ENCODE measurements at regions not wholly inside any gene's neighbourhood (a gene's known extent, or its start where the extent isn't known, plus 50 kb on each side); places are given as distances from the start of the nearest gene placed in this dataset.

DNA sequence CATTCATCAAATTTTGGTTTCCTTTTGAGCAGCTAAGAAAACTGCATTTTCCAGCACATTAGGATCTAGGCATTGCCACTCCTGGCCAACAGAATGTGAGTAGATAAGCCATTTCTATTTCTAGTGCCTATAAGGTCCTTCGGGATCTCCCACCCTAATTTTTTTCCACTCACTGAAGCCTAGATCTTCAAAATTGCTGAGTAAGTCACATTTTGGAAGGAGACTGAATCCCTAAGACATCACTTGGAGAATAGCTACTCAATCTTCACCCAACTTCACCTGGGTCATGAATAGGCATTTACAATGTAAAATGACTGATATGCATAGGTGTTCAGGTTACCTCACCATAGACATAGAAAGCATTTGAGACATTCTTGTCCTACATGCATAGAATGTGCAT, 548.1 kb upstream of the GYPC start:
- H3K27me3 ChIP-seq (replicated peaks; ENCODE audit: insufficient read depth, low read depth, low read length, poor library complexity) = no peaks in the 10 kb centered on the region
- no peaks in the 10 kb centered on the region for H3K4me1 ChIP-seq (ENCODE audit: insufficient read depth, low read length, poor library complexity, severe bottlenecking)
- H3K36me3 ChIP-seq (ENCODE audit: insufficient read depth, low read length, poor library complexity, severe bottlenecking) = no peaks in the 10 kb centered on the region
- peaks cover 4% of the 10 kb centered on the region for H3K9me3 ChIP-seq (ENCODE audit: low read depth, low read length, poor library complexity, severe bottlenecking)
- no TSS peak for BruUV-seq (replicated peaks)
- TF ChIP-seq, protein P1, sequence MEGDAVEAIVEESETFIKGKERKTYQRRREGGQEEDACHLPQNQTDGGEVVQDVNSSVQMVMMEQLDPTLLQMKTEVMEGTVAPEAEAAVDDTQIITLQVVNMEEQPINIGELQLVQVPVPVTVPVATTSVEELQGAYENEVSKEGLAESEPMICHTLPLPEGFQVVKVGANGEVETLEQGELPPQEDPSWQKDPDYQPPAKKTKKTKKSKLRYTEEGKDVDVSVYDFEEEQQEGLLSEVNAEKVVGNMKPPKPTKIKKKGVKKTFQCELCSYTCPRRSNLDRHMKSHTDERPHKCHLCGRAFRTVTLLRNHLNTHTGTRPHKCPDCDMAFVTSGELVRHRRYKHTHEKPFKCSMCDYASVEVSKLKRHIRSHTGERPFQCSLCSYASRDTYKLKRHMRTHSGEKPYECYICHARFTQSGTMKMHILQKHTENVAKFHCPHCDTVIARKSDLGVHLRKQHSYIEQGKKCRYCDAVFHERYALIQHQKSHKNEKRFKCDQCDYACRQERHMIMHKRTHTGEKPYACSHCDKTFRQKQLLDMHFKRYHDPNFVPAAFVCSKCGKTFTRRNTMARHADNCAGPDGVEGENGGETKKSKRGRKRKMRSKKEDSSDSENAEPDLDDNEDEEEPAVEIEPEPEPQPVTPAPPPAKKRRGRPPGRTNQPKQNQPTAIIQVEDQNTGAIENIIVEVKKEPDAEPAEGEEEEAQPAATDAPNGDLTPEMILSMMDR (conservative IDR thresholded peaks at IDR 0.05; ENCODE audit: low read depth, low read length) = no peak
- TF ChIP-seq EZH2 (IDR thresholded peaks at IDR 0.05; ENCODE audit: borderline replicate concordance, low read depth, low read length, poor library complexity, severe bottlenecking) = no peak
- intact Hi-C loops (cut with micrococcal nuclease; ENCODE audit: unreplicated experiment) = no loop called here
- H3K4me3 ChIP-seq (ENCODE audit: low read depth, low read length, poor library complexity, severe bottlenecking) = no peak overlapping the region
- CTCF ChIA-PET = no interaction called here
- POLR2A ChIA-PET (ENCODE audit: low non-redundant PET) = no interaction called here
- DNase-seq (ENCODE audit: low spot score) = no peak
- no peak overlapping the region for H3K27ac ChIP-seq (ENCODE audit: low read depth, low read length, poor library complexity, severe bottlenecking)

DNA sequence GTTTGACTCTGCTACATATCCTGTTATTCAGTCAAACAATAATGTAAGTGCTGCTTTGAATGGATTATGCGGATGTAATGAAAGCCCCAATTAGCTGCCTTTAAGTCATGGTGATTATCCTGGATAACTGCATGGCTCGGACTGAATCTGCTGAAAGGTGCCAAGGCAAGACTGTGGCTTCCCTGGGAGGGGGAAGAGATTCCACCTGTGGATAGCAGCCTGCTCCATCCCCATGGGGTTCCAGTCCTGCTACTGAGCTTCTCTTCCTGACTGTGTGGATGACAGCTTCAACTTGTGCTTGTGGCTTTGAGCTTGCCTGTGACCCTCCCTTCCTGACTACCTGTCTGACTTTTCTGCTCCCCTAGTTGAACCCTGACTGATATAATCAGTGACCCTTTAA, 540.0 kb upstream of the GYPC start:
- no TSS peak for BruUV-seq (replicated peaks)

DNA sequence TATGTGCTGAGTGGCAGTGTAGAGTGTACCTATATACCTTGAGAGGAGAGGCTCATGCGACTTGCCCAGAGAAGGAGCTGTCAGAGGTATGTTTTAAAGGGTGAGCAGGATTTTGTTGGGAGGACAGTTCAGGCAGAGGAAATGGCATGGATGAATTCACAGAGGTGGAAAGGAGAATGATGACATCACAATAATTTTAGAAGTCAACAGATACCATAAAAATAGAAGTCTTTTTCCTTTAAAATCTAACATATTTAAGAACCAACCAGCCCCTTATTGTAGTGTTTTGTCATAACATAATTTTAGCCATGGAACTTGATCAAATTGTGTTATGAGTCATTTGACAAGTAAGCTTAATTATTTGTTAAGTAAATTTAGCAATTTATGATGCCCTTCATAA, 538.1 kb upstream of the GYPC start:
- Histone ChIP-seq H3K9me3 (ENCODE audit: low read depth, low read length, poor library complexity, severe bottlenecking) (peaks cover 3% of the 10 kb centered on the region), H3K27ac (ENCODE audit: low read depth, low read length, poor library complexity, severe bottlenecking) (no peak overlapping the region), H3K4me1 (ENCODE audit: insufficient read depth, low read length, poor library complexity, severe bottlenecking) (no peaks in the 10 kb centered on the region), H3K36me3 (ENCODE audit: insufficient read depth, low read length, poor library complexity, severe bottlenecking) (no peaks in the 10 kb centered on the region), H3K27me3 (replicated peaks; ENCODE audit: insufficient read depth, low read depth, low read length, poor library complexity) (no peaks in the 10 kb centered on the region), H3K4me3 (ENCODE audit: low read depth, low read length, poor library complexity, severe bottlenecking) (no peak overlapping the region)
- intact Hi-C loops (cut with micrococcal nuclease; ENCODE audit: unreplicated experiment) = no loop called here
- BruUV-seq (replicated peaks) = no TSS peak
- ChIA-PET CTCF (no interaction called here), POLR2A (ENCODE audit: low non-redundant PET) (no interaction called here)
- TF ChIP-seq, protein P1 (conservative IDR thresholded peaks at IDR 0.05; ENCODE audit: low read depth, low read length) = no peak
- TF ChIP-seq EZH2 (IDR thresholded peaks at IDR 0.05; ENCODE audit: borderline replicate concordance, low read depth, low read length, poor library complexity, severe bottlenecking) = no peak
- DNase-seq (ENCODE audit: low spot score) = no peak

More for the DNA sequence above, 540.0 kb upstream of the GYPC start:
- POLR2A ChIA-PET (ENCODE audit: low non-redundant PET) = no interaction called here
- CTCF ChIA-PET = no interaction called here
- H3K36me3 ChIP-seq (ENCODE audit: insufficient read depth, low read length, poor library complexity, severe bottlenecking) = no peaks in the 10 kb centered on the region
- no peaks in the 10 kb centered on the region for H3K4me1 ChIP-seq (ENCODE audit: insufficient read depth, low read length, poor library complexity, severe bottlenecking)
- no peak overlapping the region for H3K4me3 ChIP-seq (ENCODE audit: low read depth, low read length, poor library complexity, severe bottlenecking)
- DNase-seq (ENCODE audit: low spot score) = no peak
- H3K9me3 ChIP-seq (ENCODE audit: low read depth, low read length, poor library complexity, severe bottlenecking) = peaks cover 3% of the 10 kb centered on the region
- H3K27me3 ChIP-seq (replicated peaks; ENCODE audit: insufficient read depth, low read depth, low read length, poor library complexity) = no peaks in the 10 kb centered on the region
- no peak overlapping the region for H3K27ac ChIP-seq (ENCODE audit: low read depth, low read length, poor library complexity, severe bottlenecking)
- TF ChIP-seq, protein P1 (conservative IDR thresholded peaks at IDR 0.05; ENCODE audit: low read depth, low read length) = no peak
- no peak for TF ChIP-seq EZH2 (IDR thresholded peaks at IDR 0.05; ENCODE audit: borderline replicate concordance, low read depth, low read length, poor library complexity, severe bottlenecking)
- intact Hi-C loops (cut with micrococcal nuclease; ENCODE audit: unreplicated experiment) = no loop called here
